HG03066 (cell line): ENCODE measurements at regions not wholly inside any gene's neighbourhood (a gene's known extent, or its start where the extent isn't known, plus 50 kb on each side); places are given as distances from the start of the nearest gene placed in this dataset.
A peak's percentile ranks its signal among the peaks of the same experiment; 100 is the strongest.

Source experiments
- ATAC-seq: cut with Tn5 transposase; IDR thresholded peaks from one replicate; pipeline ENCODE4 v1.9.1; 2021; ENCODE audit warnings: low read depth; ENCODE audit not compliant: unreplicated experiment

GRCh38 chr13:102993348-102993747 lies 72.9 kb downstream of the SLC10A2 start:
- ATAC-seq, result no peak

GRCh38 chr13:102984210-102984609 lies 82.0 kb downstream of the SLC10A2 start:
- no peak for ATAC-seq

- ATAC-seq, result no peak
Measured at GRCh38 chr13:102983496-102983895, 82.7 kb downstream of the SLC10A2 start.

GRCh38 chr13:102980331-102980982 lies 85.8 kb downstream of the SLC10A2 start:
- ATAC-seq, result no peak

- ATAC-seq, result no peak
Measured at GRCh38 chr13:102978168-102978567, 88.0 kb downstream of the SLC10A2 start.

GRCh38 chr13:102977471-102977870 lies 88.7 kb downstream of the SLC10A2 start:
- ATAC-seq, result no peak

- no peak for ATAC-seq
Measured at GRCh38 chr13:102974317-102975087, 91.7 kb downstream of the SLC10A2 start.

GRCh38 chr13:102972191-102972590 lies 94.0 kb downstream of the SLC10A2 start:
- ATAC-seq, result no peak

GRCh38 chr13:102970542-102970941 lies 95.7 kb downstream of the SLC10A2 start:
- ATAC-seq, result peak; percentile 98

- no peak for ATAC-seq
Measured at GRCh38 chr13:102968572-102969228, 97.5 kb downstream of the SLC10A2 start.

GRCh38 chr13:102965802-102966201 lies 100.4 kb downstream of the SLC10A2 start:
- no peak for ATAC-seq

GRCh38 chr13:102962430-102962829 lies 103.8 kb downstream of the SLC10A2 start:
- ATAC-seq, result no peak

- no peak for ATAC-seq
Measured at GRCh38 chr13:102960959-102961358, 105.3 kb downstream of the SLC10A2 start.

- no peak for ATAC-seq
Measured at GRCh38 chr13:102956449-102956848, 109.8 kb downstream of the SLC10A2 start.

- no peak for ATAC-seq
Measured at GRCh38 chr13:102954350-102954749, 108.5 kb downstream of the ERCC5 start.

GRCh38 chr13:102951808-102952207 lies 106.0 kb downstream of the ERCC5 start:
- no peak for ATAC-seq

GRCh38 chr13:102947745-102948405 lies 102.0 kb downstream of the ERCC5 start:
- no peak for ATAC-seq

GRCh38 chr13:102945886-102946285 lies 100.1 kb downstream of the ERCC5 start:
- no peak for ATAC-seq

- ATAC-seq, result no peak
Measured at GRCh38 chr13:102945324-102945815, 99.5 kb downstream of the ERCC5 start.

GRCh38 chr13:102944821-102945220 lies 99.0 kb downstream of the ERCC5 start:
- ATAC-seq, result no peak

GRCh38 chr13:102940770-102941169 lies 94.9 kb downstream of the ERCC5 start:
- ATAC-seq, result no peak
